D721Med (cell line): ENCODE measurements at regions not wholly inside any gene's neighbourhood (a gene's known extent, or its start where the extent isn't known, plus 50 kb on each side); places are given as distances from the start of the nearest gene placed in this dataset.

ENCODE experiments used
- DNase-seq: peaks from one replicate; pipeline ENCODE4 v3.0.0; 2011; ENCODE audit warnings: low spot score; ENCODE audit not compliant: insufficient read length
- FAIRE-seq: peaks from 2 replicates; lab custom pipeline; 2011; peaks lifted over from hg19 to GRCh38; lab: Jason Lieb, UNC
- TF ChIP-seq, protein P1 (sequence below): IDR thresholded peaks from 2 replicates; pipeline ENCODE4 v1.5.1; 2012; ENCODE audit warnings: mild to moderate bottlenecking, control low read depth; ENCODE audit not compliant: insufficient read depth; ENCODE audit errors: missing control alignments

DNA sequence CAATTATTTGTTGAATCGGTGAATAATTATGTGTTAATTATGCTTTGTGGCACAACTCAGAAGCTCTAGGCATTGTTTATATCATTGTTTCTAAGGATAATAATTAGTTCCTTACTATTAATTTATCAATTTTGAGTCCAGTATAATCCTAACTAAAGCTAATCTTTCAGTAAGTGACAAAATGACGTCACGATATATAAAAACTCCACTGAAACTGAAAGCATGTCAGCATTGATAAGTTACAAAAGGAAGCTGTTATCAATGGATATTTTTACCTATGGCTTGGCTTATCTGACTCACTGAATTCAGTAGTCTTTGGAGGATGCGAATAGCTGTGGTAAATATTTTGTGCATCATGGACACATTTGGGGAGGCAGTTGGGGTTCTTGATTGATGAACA, 793.1 kb downstream of the NXPH1 start:
- FAIRE-seq = no peak
- no peak for DNase-seq
- TF ChIP-seq, protein P1, sequence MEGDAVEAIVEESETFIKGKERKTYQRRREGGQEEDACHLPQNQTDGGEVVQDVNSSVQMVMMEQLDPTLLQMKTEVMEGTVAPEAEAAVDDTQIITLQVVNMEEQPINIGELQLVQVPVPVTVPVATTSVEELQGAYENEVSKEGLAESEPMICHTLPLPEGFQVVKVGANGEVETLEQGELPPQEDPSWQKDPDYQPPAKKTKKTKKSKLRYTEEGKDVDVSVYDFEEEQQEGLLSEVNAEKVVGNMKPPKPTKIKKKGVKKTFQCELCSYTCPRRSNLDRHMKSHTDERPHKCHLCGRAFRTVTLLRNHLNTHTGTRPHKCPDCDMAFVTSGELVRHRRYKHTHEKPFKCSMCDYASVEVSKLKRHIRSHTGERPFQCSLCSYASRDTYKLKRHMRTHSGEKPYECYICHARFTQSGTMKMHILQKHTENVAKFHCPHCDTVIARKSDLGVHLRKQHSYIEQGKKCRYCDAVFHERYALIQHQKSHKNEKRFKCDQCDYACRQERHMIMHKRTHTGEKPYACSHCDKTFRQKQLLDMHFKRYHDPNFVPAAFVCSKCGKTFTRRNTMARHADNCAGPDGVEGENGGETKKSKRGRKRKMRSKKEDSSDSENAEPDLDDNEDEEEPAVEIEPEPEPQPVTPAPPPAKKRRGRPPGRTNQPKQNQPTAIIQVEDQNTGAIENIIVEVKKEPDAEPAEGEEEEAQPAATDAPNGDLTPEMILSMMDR = no peak

DNA sequence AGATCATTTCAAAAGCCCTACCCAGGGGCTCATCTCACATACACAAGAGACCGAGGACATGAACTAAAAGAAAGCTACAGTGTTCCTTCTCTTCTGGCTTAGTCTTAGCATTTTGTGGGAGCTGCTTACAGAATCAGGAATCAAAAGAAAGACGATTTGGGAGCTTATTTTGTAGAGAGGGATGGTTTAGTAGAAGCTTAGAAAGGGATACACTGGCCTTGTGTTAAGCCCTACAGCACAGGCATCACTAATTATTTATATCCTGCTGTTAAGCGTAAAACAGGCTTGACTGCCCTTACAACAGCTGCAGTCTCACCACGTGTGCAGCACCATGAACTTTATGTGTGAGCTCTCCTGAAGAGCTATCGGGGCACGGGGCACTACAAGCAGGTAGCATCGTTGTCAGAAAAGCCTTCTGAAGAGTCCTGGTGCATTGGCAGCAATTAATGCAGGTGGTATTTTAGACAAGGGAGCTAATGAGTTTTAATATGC, 798.3 kb downstream of the NXPH1 start:
- TF ChIP-seq, protein P1 = no peak
- DNase-seq (peak; percentile 13), FAIRE-seq (peak; percentile 97)

DNA sequence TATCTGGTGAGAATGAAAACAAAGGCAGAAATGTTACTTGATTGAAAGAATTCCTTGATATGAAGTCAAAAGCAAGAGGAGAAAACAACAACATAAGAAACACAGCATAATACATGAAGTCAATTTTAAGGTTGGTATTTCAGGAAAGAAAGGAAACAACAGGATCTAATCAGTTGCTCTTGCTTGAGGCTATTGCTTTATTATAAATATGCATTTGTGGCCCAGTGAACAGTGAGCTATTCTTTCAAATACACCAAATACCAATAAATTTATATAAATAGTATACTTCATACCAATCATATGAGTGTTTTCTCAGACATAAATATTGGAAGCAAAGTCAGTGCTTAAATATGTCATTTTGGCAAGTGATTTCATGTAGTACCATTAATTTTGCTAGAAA, 806.6 kb downstream of the NXPH1 start:
- TF ChIP-seq, protein P1 = no peak
- FAIRE-seq = no peak

DNA sequence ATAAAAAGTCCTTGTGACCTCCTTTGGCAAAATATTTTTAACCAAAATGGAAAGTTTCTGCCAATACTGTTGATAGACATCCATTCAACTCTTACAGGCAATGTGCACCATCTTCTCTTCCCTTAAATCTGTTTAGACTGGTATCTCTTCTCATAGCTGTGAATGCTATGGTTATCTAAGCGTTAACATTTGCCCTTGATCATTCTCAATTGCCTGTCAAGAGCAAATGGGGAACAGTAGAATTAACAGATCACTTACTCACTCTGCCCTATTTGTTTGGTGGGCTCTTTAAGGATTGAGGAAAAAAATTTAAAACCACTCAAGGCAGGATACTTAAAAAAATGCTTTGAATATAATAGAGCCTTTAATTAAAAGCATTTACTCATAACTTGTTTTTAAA, 808.4 kb downstream of the NXPH1 start:
- DNase-seq (no peak), FAIRE-seq (no peak)
- TF ChIP-seq, protein P1 = no peak

More for the DNA sequence above, 806.6 kb downstream of the NXPH1 start:
- no peak for DNase-seq

DNA sequence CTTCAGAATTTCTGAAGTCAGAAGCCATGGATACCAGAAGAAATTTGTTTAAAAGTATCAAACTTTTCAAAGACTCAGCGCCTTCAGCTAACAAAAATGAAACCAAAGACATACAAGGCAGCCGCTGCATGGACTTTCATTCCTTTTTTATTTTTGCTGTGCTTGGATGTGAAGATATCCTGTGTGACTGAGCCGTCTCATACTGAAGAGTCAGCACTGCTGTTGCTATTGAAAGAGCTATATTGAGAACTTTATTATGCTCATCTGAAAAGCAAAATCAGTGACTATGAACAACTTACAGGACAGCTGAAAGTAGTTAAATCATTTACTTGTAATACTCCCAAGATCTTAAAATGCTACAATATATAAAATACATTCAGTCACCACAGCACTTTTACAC, 809.2 kb downstream of the NXPH1 start:
- TF ChIP-seq, protein P1 = no peak
- FAIRE-seq (no peak), DNase-seq (no peak)

DNA sequence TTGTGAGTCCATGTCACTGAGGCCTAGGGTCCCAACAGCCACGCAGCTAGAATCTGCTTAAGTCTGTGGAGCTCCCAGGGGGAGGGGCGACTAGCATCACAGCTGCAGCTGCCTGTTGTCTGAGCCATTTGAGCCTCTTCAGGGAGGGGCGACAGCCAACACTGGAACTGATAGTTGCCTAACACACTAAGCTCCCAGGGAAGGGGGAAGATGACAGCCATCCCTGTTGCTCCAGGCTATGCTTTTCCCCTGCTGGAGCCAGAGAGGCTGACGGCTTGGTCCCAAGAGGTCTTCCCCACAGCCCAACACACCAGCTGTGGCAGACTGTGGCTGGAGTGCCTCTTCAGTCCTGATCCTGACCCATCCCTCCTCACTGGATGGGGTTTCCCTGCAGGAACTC, 817.5 kb downstream of the NXPH1 start:
- DNase-seq (no peak), FAIRE-seq (no peak)
- TF ChIP-seq, protein P1 = no peak

DNA sequence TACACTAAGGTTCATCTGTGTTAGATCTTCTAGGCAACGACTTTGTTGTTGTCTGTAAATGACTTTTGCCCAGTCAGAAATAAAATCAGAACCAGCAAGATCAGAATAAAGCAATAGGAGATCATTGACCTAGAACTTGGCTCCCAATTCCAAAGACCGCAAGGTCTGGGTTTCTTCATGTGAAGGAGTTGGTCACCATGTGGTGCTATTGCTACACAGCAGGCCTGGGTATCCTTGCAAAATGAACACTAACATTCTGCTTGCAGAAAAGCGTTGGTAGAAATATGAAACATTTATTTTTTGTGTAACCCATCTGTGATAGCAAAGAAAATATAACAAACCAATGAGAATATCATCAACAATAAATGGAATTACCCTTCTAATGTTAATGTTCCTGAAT, 831.0 kb downstream of the NXPH1 start:
- TF ChIP-seq, protein P1 = no peak
- FAIRE-seq (no peak), DNase-seq (no peak)
